Neuronal stem cell (in vitro differentiated cells): ENCODE measurements at regions not wholly inside any gene's neighbourhood (a gene's known extent, or its start where the extent isn't known, plus 50 kb on each side); places are given as distances from the start of the nearest gene placed in this dataset.

Experiments
- DNase-seq: peaks from one replicate; pipeline ENCODE4 v3.0.0-alpha.2; 2013; ENCODE audit warnings: low spot score
- H2AFZ ChIP-seq: one replicate; pipeline ENCODE4 v1.6.1; 2013; ENCODE audit warnings: mild to moderate bottlenecking, low read length, inconsistent platforms
- H2AK5ac ChIP-seq: 2 replicates; pipeline ENCODE4 v1.6.1; 2013; ENCODE audit warnings: low read depth, mild to moderate bottlenecking, inconsistent platforms, low read length, moderate library complexity, mixed read lengths
- H2BK120ac ChIP-seq: 2 replicates; pipeline ENCODE4 v1.6.1; 2013; ENCODE audit warnings: low read depth, mild to moderate bottlenecking, inconsistent platforms, low read length, moderate library complexity, mixed read lengths
- H2BK12ac ChIP-seq: one replicate; pipeline ENCODE4 v1.6.1; 2013; ENCODE audit warnings: low read length, inconsistent platforms
- H2BK15ac ChIP-seq: 2 replicates; pipeline ENCODE4 v1.6.1; 2013; ENCODE audit warnings: mild to moderate bottlenecking, low read length, inconsistent platforms, mixed read lengths
- H2BK5ac ChIP-seq: one replicate; pipeline ENCODE4 v1.6.1; 2013; ENCODE audit warnings: inconsistent platforms, mild to moderate bottlenecking, low read length, moderate library complexity
- H3K14ac ChIP-seq: one replicate; pipeline ENCODE4 v1.6.1; 2013; ENCODE audit warnings: low read length, inconsistent platforms
- H3K18ac ChIP-seq: 2 replicates; pipeline ENCODE4 v1.6.1; 2013; ENCODE audit warnings: low read length, inconsistent platforms
- H3K23ac ChIP-seq: 2 replicates; pipeline ENCODE4 v1.6.1; 2013; ENCODE audit warnings: low read depth, mild to moderate bottlenecking, mixed read lengths, low read length, inconsistent platforms; ENCODE audit not compliant: poor library complexity
- H3K27ac ChIP-seq: replicated peaks from 3 replicates; pipeline ENCODE4 v1.5.1; 2013; ENCODE audit warnings: low read length, inconsistent platforms
- H3K27me3 ChIP-seq, 3 experiments: 2 replicates each; pipeline ENCODE4 v1.6.1; 2013; ENCODE audit warnings: low read length in 3 of 3, mild to moderate bottlenecking in 2 of 3, inconsistent platforms in 1 of 3, low read depth in 1 of 3, mixed read lengths in 1 of 3, moderate library complexity in 1 of 3; ENCODE audit not compliant: control insufficient read depth in 3 of 3, insufficient read depth in 3 of 3
- H3K36me3 ChIP-seq, 2 donors: replicated peaks in 1 of 2; 2 replicates each; pipeline ENCODE4 v1.6.1; 2013; ENCODE audit warnings: low read length in 2 of 2; ENCODE audit not compliant: control insufficient read depth in 2 of 2, insufficient read depth in 2 of 2
- H3K4ac ChIP-seq: 2 replicates; pipeline ENCODE4 v1.6.1; 2013; ENCODE audit warnings: inconsistent platforms, mild to moderate bottlenecking, low read length, moderate library complexity
- H3K4me1 ChIP-seq, 2 donors: 1 replicate in 1 of 2; 2 replicates in 1 of 2; pipeline ENCODE4 v1.6.1; 2013; ENCODE audit warnings: low read length in 2 of 2, low read depth in 1 of 2; ENCODE audit not compliant: control insufficient read depth in 2 of 2, insufficient read depth in 1 of 2
- H3K4me2 ChIP-seq: one replicate; pipeline ENCODE4 v1.6.1; 2013; ENCODE audit warnings: mild to moderate bottlenecking, low read length, inconsistent platforms; ENCODE audit not compliant: insufficient read depth, poor library complexity, severe bottlenecking
- H3K4me3 ChIP-seq, 2 donors: 2 replicates each; pipeline ENCODE4 v1.5.1; 2013; ENCODE audit warnings: low read length in 2 of 2, mild to moderate bottlenecking in 2 of 2, inconsistent platforms in 1 of 2, moderate library complexity in 1 of 2
- H3K79me1 ChIP-seq: one replicate; pipeline ENCODE4 v1.6.1; 2013; ENCODE audit warnings: low read depth, mild to moderate bottlenecking, inconsistent platforms, low read length, moderate library complexity
- H3K9ac ChIP-seq: one replicate; pipeline ENCODE4 v1.6.1; 2013; ENCODE audit warnings: mild to moderate bottlenecking, low read depth, low read length, inconsistent platforms; ENCODE audit not compliant: poor library complexity
- H3K9me3 ChIP-seq, 2 donors: replicated peaks in 1 of 2; 2 replicates each; pipeline versions ENCODE3 to v1.6.1; 2013; ENCODE audit warnings: low read length in 2 of 2, mild to moderate bottlenecking in 2 of 2, inconsistent platforms in 1 of 2, low read depth in 1 of 2, mixed read lengths in 1 of 2, moderate library complexity in 1 of 2; ENCODE audit not compliant: control insufficient read depth in 2 of 2, insufficient read depth in 1 of 2
- H4K8ac ChIP-seq: one replicate; pipeline ENCODE4 v1.6.1; 2013; ENCODE audit warnings: low read depth, mild to moderate bottlenecking, inconsistent platforms, low read length, moderate library complexity
- H4K91ac ChIP-seq: one replicate; pipeline ENCODE4 v1.6.1; 2013; ENCODE audit warnings: low read length, low read depth, mild to moderate bottlenecking, inconsistent platforms; ENCODE audit not compliant: poor library complexity
- WGBS, 2 donors: extraction: QIAGEN DNeasy Blood & Tissue Kit; methylation state at CpG; one replicate each; pipeline ENCODE4 v1.1.7; 2013; ENCODE audit warnings: missing lambda C conversion rate in 2 of 2, mixed read lengths in 1 of 2; ENCODE audit not compliant: insufficient read length in 2 of 2, insufficient replicate concordance in 1 of 2; ENCODE audit errors: extremely low coverage in 2 of 2; 5-methylcytosine and 5-hydroxymethylcytosine counted together

DNA sequence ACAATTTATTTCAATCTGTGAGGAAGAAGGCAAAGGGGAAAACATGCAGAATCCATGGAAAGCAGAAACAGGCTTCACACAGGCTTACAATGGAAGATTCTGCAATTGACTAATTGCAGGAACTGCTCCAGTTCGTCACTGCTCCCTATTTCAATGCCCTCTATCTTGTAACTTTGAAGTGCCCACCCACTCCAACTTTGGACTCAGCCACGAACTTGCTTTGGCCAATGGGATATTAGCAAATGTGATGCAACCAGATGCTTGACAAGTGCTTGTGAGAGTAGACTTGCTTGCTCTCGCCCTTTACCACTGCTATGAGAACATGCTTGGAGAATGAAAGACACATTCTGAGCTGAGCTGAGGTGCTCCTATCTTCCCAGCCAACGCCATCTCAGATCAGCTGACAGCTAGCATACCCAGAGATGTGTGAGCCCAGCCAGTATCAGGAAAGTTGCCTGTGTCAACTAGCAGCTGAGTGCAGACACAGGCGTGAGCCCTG is 105.7 kb upstream of the PTCHD1 start:
- Histone ChIP-seq H3K79me1 (no peaks in the 10 kb centered on the region), H3K9ac (no peak overlapping the region), H3K4me2 (no peak overlapping the region), H3K27me3 (no peaks in the 10 kb centered on the region), H2AK5ac (no peak overlapping the region), H3K4ac (no peak overlapping the region), H2BK5ac (no peak overlapping the region), H3K18ac (no peak overlapping the region), H3K27ac (no peak overlapping the region), H2BK120ac (no peak overlapping the region), H2AFZ (no peak overlapping the region), H3K4me1 (peaks cover 0 to 4% of the 10 kb centered on the region in 2 donors), H3K14ac (no peak overlapping the region), H3K9me3 (no peaks in the 10 kb centered on the region), H2BK12ac (no peak overlapping the region), H2BK15ac (no peak overlapping the region), H3K36me3 (no peaks in the 10 kb centered on the region), H3K23ac (no peak overlapping the region), H4K91ac (no peak overlapping the region), H3K4me3 (no peak overlapping the region), H4K8ac (no peak overlapping the region)
- WGBS, 2 donors, result no CpG with 5 or more reads among the region's 5 CpGs
- no peak for DNase-seq

DNA sequence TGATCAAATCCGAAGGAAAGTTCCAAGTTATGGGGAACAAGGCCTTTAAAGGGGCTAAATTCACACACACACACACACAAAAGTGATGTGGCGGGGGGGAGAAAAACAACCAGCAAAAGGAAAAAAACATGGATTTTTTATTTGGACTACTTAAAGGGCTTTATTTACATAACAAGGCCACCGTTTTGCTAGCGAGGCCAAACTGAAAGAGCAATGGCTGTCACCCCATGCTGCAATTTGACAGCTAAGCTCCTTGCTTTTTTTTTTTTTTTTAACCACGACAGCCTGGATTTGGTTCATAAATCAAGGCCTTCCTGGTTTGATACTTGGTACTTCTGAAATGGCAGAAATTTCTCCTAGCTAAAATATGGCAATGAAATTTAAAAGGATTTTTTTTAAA is 99.6 kb upstream of the PTCHD1 start:
- H3K18ac ChIP-seq, result no peak overlapping the region
- no peak overlapping the region for H3K14ac ChIP-seq
- H3K9ac ChIP-seq, result no peak overlapping the region
- H3K79me1 ChIP-seq, result no peaks in the 10 kb centered on the region
- no peak overlapping the region for H4K8ac ChIP-seq
- no peaks in the 10 kb centered on the region for H3K9me3 ChIP-seq
- no peak overlapping the region for H2BK5ac ChIP-seq
- no peak overlapping the region for H2AFZ ChIP-seq
- no peak overlapping the region for H2AK5ac ChIP-seq
- no peaks in the 10 kb centered on the region for H3K27me3 ChIP-seq
- H2BK15ac ChIP-seq, result no peak overlapping the region
- H3K4ac ChIP-seq, result no peak overlapping the region
- no peak overlapping the region for H4K91ac ChIP-seq
- no peak overlapping the region for H3K23ac ChIP-seq
- H3K27ac ChIP-seq, result no peak overlapping the region
- no peaks in the 10 kb centered on the region for H3K36me3 ChIP-seq
- no peaks in the 10 kb centered on the region for H3K4me1 ChIP-seq
- WGBS, 2 donors, result no CpG with 5 or more reads among the region's 5 CpGs
- H2BK120ac ChIP-seq, result no peak overlapping the region
- no peak overlapping the region for H3K4me3 ChIP-seq
- DNase-seq, result no peak
- no peak overlapping the region for H2BK12ac ChIP-seq
- H3K4me2 ChIP-seq, result no peak overlapping the region

DNA sequence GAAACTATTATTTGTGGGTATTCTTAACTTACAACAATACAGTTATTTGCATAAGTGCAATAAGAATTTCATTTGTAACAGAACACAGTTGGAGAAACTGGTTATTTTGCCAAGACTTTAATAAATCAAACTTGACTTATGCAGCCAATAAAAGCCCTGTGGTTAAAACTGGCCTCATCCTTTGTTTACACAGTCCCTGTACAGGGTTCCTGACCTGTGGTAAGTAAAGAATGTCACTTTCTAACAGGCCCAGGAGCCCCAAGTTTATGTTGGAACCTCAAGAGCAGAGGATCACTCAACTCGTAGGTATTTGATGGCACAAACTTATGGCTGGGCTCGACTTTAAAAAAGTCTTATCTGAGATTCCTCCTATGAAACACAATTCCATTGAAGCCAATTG is 88.6 kb upstream of the PTCHD1 start:
- no peak overlapping the region for H2AFZ ChIP-seq
- H3K23ac ChIP-seq, result no peak overlapping the region
- DNase-seq, result no peak

DNA sequence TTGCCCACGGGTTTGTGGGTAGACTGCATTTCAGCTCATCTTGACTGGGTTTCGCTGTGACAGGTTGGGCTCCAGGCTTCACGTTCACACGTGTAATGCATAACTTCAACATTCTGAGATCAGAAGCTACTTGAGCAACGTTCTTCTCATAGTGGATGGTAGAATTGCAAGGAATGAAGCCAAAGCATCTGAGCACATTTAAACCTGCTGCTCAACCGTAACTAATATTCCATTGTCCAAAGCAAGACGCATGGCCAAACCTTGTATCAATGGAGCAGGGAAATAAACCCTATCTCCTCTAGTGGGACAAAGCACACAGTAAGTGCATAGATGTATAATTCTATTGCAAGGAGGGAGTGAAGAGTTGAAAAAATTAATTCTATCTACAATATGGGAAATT is 86.5 kb upstream of the PTCHD1 start:
- Histone ChIP-seq H3K9me3 (no peaks in the 10 kb centered on the region), H3K36me3 (no peaks in the 10 kb centered on the region), H2BK5ac (no peak overlapping the region), H2AK5ac (no peak overlapping the region), H3K4me2 (no peak overlapping the region), H3K27ac (no peak overlapping the region), H2BK15ac (no peak overlapping the region), H2AFZ (no peak overlapping the region), H3K4me1 (no peaks in the 10 kb centered on the region), H4K8ac (no peak overlapping the region), H3K79me1 (no peaks in the 10 kb centered on the region), H4K91ac (no peak overlapping the region), H2BK120ac (no peak overlapping the region), H3K4me3 (no peak overlapping the region), H3K27me3 (no peaks in the 10 kb centered on the region), H3K4ac (no peak overlapping the region), H3K9ac (no peak overlapping the region), H3K14ac (no peak overlapping the region), H3K18ac (no peak overlapping the region), H2BK12ac (no peak overlapping the region), H3K23ac (no peak overlapping the region)
- DNase-seq, result no peak
- WGBS, 2 donors, result no CpG with 5 or more reads among the region's 7 CpGs

More for the DNA sequence above, 88.6 kb upstream of the PTCHD1 start:
- Histone ChIP-seq H3K27ac (no peak overlapping the region), H3K4ac (no peak overlapping the region), H4K91ac (no peak overlapping the region), H3K9ac (no peak overlapping the region), H2BK5ac (no peak overlapping the region), H3K36me3 (no peaks in the 10 kb centered on the region), H3K4me1 (no peaks in the 10 kb centered on the region), H3K18ac (no peak overlapping the region), H3K79me1 (no peaks in the 10 kb centered on the region), H2AK5ac (no peak overlapping the region), H2BK15ac (no peak overlapping the region), H2BK120ac (no peak overlapping the region), H3K14ac (no peak overlapping the region), H4K8ac (no peak overlapping the region), H3K9me3 (no peaks in the 10 kb centered on the region), H3K27me3 (no peaks in the 10 kb centered on the region), H3K4me3 (no peak overlapping the region), H2BK12ac (no peak overlapping the region), H3K4me2 (no peak overlapping the region)
- WGBS, 2 donors, result no CpG with 5 or more reads among the region's 2 CpGs
